K562 (cell line): ENCODE measurements at regions not wholly inside any gene's neighbourhood (a gene's known extent, or its start where the extent isn't known, plus 50 kb on each side); places are given as distances from the start of the nearest gene placed in this dataset.

Experiments used
- ATAC-seq: fragments of 200-7000 bp; cut with Tn5 transposase; 3 replicates; pipeline ENCODE4 v1.9.1; 2020; ENCODE audit warnings: moderate library complexity
- BruUV-seq: library from RNA; stranded (reverse); fragments of 400-500 nt; replicated peaks from 2 replicates; lab custom pipeline; 2021; lab: Mats Ljungman, UMichigan
- CTCF ChIA-PET: fragments of 300-600 bp; formaldehyde crosslinking; extraction: SDS; loops from one replicate; lab custom pipeline; 2021; ENCODE audit warnings: low intra/inter-chr PET ratio; lab: Yijun Ruan, JAX
- POLR2A ChIA-PET: fragments of 300-600, 350-650 bp; sonication (Branson Sonifier 250); formaldehyde crosslinking; extraction: SDS; loops from one replicate; lab custom pipeline; 2021; ENCODE audit warnings: antibody characterized with exemption, inconsistent platforms; lab: Yijun Ruan, JAX
- DNase-seq, 4 experiments: peaks; one replicate each; pipeline versions ENCODE4 v3.0.0 to v3.0.0-alpha.2; 2011 to 2018; ENCODE audit warnings: low spot score in 3 of 4, mixed read lengths in 3 of 4; ENCODE audit errors: extremely low read depth in 1 of 4
- FAIRE-seq: peaks from 2 replicates; lab custom pipeline; 2011; peaks lifted over from hg19 to GRCh38; lab: Jason Lieb, UNC
- H2AFZ ChIP-seq: 2 replicates; pipeline ENCODE4 v1.6.0; 2011; ENCODE audit warnings: low read depth, low read length, control low read depth, inconsistent platforms
- H3K27ac ChIP-seq: fragments of 200-600 bp; 3 replicates; pipeline ENCODE4 v1.8.0; 2011; ENCODE audit warnings: low read depth, mild to moderate bottlenecking, control low read depth, inconsistent platforms, low read length, moderate library complexity, mixed read lengths; ENCODE audit errors: extremely low read depth
- H3K27me3 ChIP-seq, 2 experiments: fragments of 300-600 bp in 1 of 2; 2 replicates in 1 of 2; 3 replicates in 1 of 2; pipeline versions ENCODE4 v1.6.0 to v1.8.0; 2011; ENCODE audit warnings: inconsistent platforms in 2 of 2, low read length in 2 of 2, mild to moderate bottlenecking in 1 of 2, mixed read lengths in 1 of 2, moderate library complexity in 1 of 2; ENCODE audit not compliant: control insufficient read depth in 2 of 2, insufficient read depth in 2 of 2
- H3K36me3 ChIP-seq: fragments of 300-600 bp; 3 replicates; pipeline ENCODE4 v1.8.0; 2011; ENCODE audit warnings: mild to moderate bottlenecking, low read length, inconsistent platforms; ENCODE audit not compliant: control insufficient read depth, insufficient read depth
- H3K4me1 ChIP-seq, 2 experiments: fragments of 200-600 bp in 1 of 2; replicated peaks in 1 of 2; 2 replicates in 1 of 2; 3 replicates in 1 of 2; pipeline versions ENCODE4 v1.5.1 to v1.8.0; 2011; ENCODE audit warnings: inconsistent platforms in 2 of 2, low read length in 2 of 2, mild to moderate bottlenecking in 1 of 2, mixed read lengths in 1 of 2, moderate library complexity in 1 of 2; ENCODE audit not compliant: control insufficient read depth in 2 of 2, insufficient read depth in 2 of 2
- H3K4me2 ChIP-seq: 2 replicates; pipeline ENCODE4 v1.6.1; 2011; ENCODE audit warnings: low read length, control low read depth, inconsistent platforms, mixed read lengths; ENCODE audit not compliant: insufficient read depth
- H3K4me3 ChIP-seq: fragments of 200-600 bp; sonication (generic), shearing (Covaris generic); 2 replicates; pipeline ENCODE4 v1.5.1; 2016; ENCODE audit warnings: control low read depth, inconsistent platforms
- H3K79me2 ChIP-seq: fragments of 200-600 bp; 3 replicates; pipeline ENCODE4 v1.8.0; 2011; ENCODE audit warnings: low read length, inconsistent platforms; ENCODE audit not compliant: control insufficient read depth, insufficient read depth
- H3K9ac ChIP-seq, 2 experiments: 2 replicates each; pipeline versions ENCODE4 v1.6.0 to v1.6.1; 2011; ENCODE audit warnings: low read depth in 2 of 2, low read length in 2 of 2, control low read depth in 1 of 2, inconsistent platforms in 1 of 2, mild to moderate bottlenecking in 1 of 2, mixed read lengths in 1 of 2; ENCODE audit not compliant: insufficient read depth in 1 of 2
- H3K9me1 ChIP-seq: one replicate; pipeline ENCODE4 v1.6.0; 2011; ENCODE audit warnings: inconsistent platforms, mild to moderate bottlenecking, low read length, moderate library complexity; ENCODE audit not compliant: control insufficient read depth, insufficient read depth
- H3K9me3 ChIP-seq: replicated peaks from 2 replicates; pipeline ENCODE4 v1.5.1; 2011; ENCODE audit warnings: low read depth, low read length, inconsistent platforms; ENCODE audit not compliant: control insufficient read depth, insufficient read depth
- H4K20me1 ChIP-seq: replicated peaks from 2 replicates; pipeline ENCODE4 v1.6.1; 2011; ENCODE audit warnings: low read length, inconsistent platforms, mixed read lengths; ENCODE audit not compliant: control insufficient read depth, insufficient read depth
- ARID1B ChIP-seq: fragments of 450-650 bp; IDR thresholded peaks from 2 replicates; pipeline ENCODE4 v1.6.1; 2016; ENCODE audit warnings: antibody characterized with exemption, mild to moderate bottlenecking, inconsistent platforms
- BACH1 ChIP-seq: fragments of 200-800 bp; sonication (Bioruptor generic); IDR thresholded peaks from 2 replicates; pipeline ENCODE4 v1.6.1; 2016; ENCODE audit warnings: missing genetic modification characterization, missing compliant biosample characterization
- EZH2 ChIP-seq: IDR thresholded peaks from 2 replicates; pipeline ENCODE4 v1.6.1; 2012; ENCODE audit warnings: low read depth, mild to moderate bottlenecking, inconsistent platforms, low read length, borderline replicate concordance
- HDAC8 ChIP-seq: fragments of 450-650 bp; IDR thresholded peaks from 2 replicates; pipeline ENCODE4 v1.6.1; 2016; ENCODE audit warnings: mild to moderate bottlenecking, missing genetic modification characterization, moderate library complexity, missing compliant biosample characterization
- JUN ChIP-seq, 2 experiments: sonication (generic) in 1 of 2; formaldehyde crosslinking in 1 of 2; IDR thresholded peaks; 2 replicates each; pipeline versions ENCODE4 v1.6.1 to v1.8.0; 2012 to 2022; ENCODE audit warnings: borderline replicate concordance in 2 of 2, mild to moderate bottlenecking in 2 of 2, improper control_type of control experiment in 1 of 2, low read depth in 1 of 2, low read length in 1 of 2, missing genetic modification reagents in 1 of 2
- MIER1 ChIP-seq: fragments of 450-650 bp; IDR thresholded peaks from 2 replicates; pipeline ENCODE4 v1.6.1; 2016; ENCODE audit warnings: antibody characterized with exemption, mild to moderate bottlenecking, low read depth
- NBN ChIP-seq: fragments of 450-650 bp; IDR thresholded peaks from 2 replicates; pipeline ENCODE4 v1.6.1; 2016; ENCODE audit warnings: low read depth, mild to moderate bottlenecking
- NCOA1 ChIP-seq: fragments of 450-650 bp; IDR thresholded peaks from 2 replicates; pipeline ENCODE4 v1.6.1; 2016; ENCODE audit warnings: low read depth
- TBP ChIP-seq: optimal IDR thresholded peaks from 2 replicates; pipeline ENCODE3; 2011; ENCODE audit warnings: low read depth, low read length, improper control_type of control experiment
- THAP12 ChIP-seq: fragments of 250-450 bp; sonication (Bioruptor Pico); IDR thresholded peaks from 2 replicates; pipeline ENCODE4 v1.9.0; 2021; ENCODE audit warnings: mild to moderate bottlenecking, inconsistent platforms
- ZBTB17 ChIP-seq: fragments of 450-650 bp; formaldehyde crosslinking; IDR thresholded peaks from 2 replicates; pipeline ENCODE4 v1.4.0; 2020; ENCODE audit warnings: mild to moderate bottlenecking
- ZC3H4 ChIP-seq: sonication (generic); formaldehyde crosslinking; IDR thresholded peaks from 2 replicates; pipeline ENCODE4 v1.9.0; 2021; ENCODE audit warnings: missing genetic modification reagents, borderline replicate concordance
- ZNF3 ChIP-seq: fragments of 250-450 bp; sonication (Bioruptor Pico); IDR thresholded peaks from 2 replicates; pipeline ENCODE4 v1.5.0; 2021; ENCODE audit warnings: mild to moderate bottlenecking, moderate library complexity
- ZZZ3 ChIP-seq: fragments of 450-650 bp; IDR thresholded peaks from 2 replicates; pipeline ENCODE4 v1.6.1; 2016; ENCODE audit warnings: antibody characterized with exemption, mild to moderate bottlenecking, moderate library complexity
- WGBS: fragments of 100-300 bp; shearing (Covaris generic); methylation state at CpG from one replicate; pipeline ENCODE4 v1.1.6; 2016; ENCODE audit warnings: low coverage, mixed read lengths; ENCODE audit not compliant: insufficient coverage; ENCODE audit errors: missing lambda C conversion rate; 5-methylcytosine and 5-hydroxymethylcytosine counted together
- in situ Hi-C: fragments of 300-500 bp; cut with MboI; formaldehyde crosslinking; loops from 4 replicates; pipeline ENCODE4 v1.15.0; 2018; ENCODE audit warnings: inconsistent platforms, mixed read lengths
- intact Hi-C: fragments of 100-400 bp; cut with micrococcal nuclease; formaldehyde crosslinking; loops from 2 replicates; pipeline ENCODE4 v1.14.2; 2022

GRCh38 chr22:47381240-47381639 lies 618.8 kb downstream of the TBC1D22A start:
- ChIA-PET CTCF (no interaction called here), POLR2A (no interaction called here)
- H3K4me1 ChIP-seq: no peaks in the 10 kb centered on the region
- in situ Hi-C loops (no loop called here), intact Hi-C loops (no loop called here)
- WGBS: 3% methylated on average over 3 of the region's 14 CpGs
- no peaks in the 10 kb centered on the region for H3K36me3 ChIP-seq
- no peaks in the 10 kb centered on the region for H3K79me2 ChIP-seq
- no TSS peak for BruUV-seq
- TF ChIP-seq HDAC8: no peak
- no peak for TF ChIP-seq JUN (IDR thresholded peaks at IDR 0.05; ENCODE audit: borderline replicate concordance, low read depth, low read length)
- TF ChIP-seq JUN (CRISPR knock-in tag; IDR thresholded peaks at IDR 0.05; ENCODE audit: borderline replicate concordance): no peak
- TF ChIP-seq EZH2: no peak
- no peak for TF ChIP-seq BACH1
- TF ChIP-seq NCOA1: no peak
- H2AFZ ChIP-seq: no peak overlapping the region
- H3K9me1 ChIP-seq: no peaks in the 10 kb centered on the region
- H3K27ac ChIP-seq: no peak overlapping the region
- H3K4me2 ChIP-seq: no peak overlapping the region
- no peak overlapping the region for H3K9ac ChIP-seq
- 0 out of 2 replicates have a peak, but pooled peaks cover under 1% of the 10 kb centered on the region for H4K20me1 ChIP-seq
- no peaks in the 10 kb centered on the region for H3K9me3 ChIP-seq
- H3K27me3 ChIP-seq: peaks cover 4 to 12% of the 10 kb centered on the region in 2 experiments; a peak in 2 of 5 replicates
- no peak for FAIRE-seq
- no peak for ATAC-seq
- no peak overlapping the region for H3K4me3 ChIP-seq
- DNase-seq: no peak

- ATAC-seq (no peak), DNase-seq (no peak), FAIRE-seq (no peak)
- ChIA-PET CTCF (no interaction called here), POLR2A (no interaction called here)
- H3K9me3 ChIP-seq: no peaks in the 10 kb centered on the region
- 0% methylated on average over 4 of the region's 5 CpGs for WGBS
- no peak overlapping the region for H2AFZ ChIP-seq
- no peaks in the 10 kb centered on the region for H3K4me1 ChIP-seq
- intact Hi-C loops (no loop called here), in situ Hi-C loops (no loop called here)
- H3K27me3 ChIP-seq: peaks cover 4 to 8% of the 10 kb centered on the region in 2 experiments; a peak in 2 of 5 replicates
- H3K27ac ChIP-seq: no peak overlapping the region
- no peak overlapping the region for H3K4me3 ChIP-seq
- no peaks in the 10 kb centered on the region for H3K36me3 ChIP-seq
- no peaks in the 10 kb centered on the region for H3K9me1 ChIP-seq
- no peaks in the 10 kb centered on the region for H3K79me2 ChIP-seq
- no peak overlapping the region for H3K9ac ChIP-seq
- H3K4me2 ChIP-seq: no peak overlapping the region
- H4K20me1 ChIP-seq: no peaks in the 10 kb centered on the region
- no TSS peak for BruUV-seq
- TF ChIP-seq ZNF3: no peak
- TF ChIP-seq NBN: no peak
- TF ChIP-seq ZZZ3: no peak
- no peak for TF ChIP-seq MIER1
- no peak for TF ChIP-seq ZBTB17
- TF ChIP-seq ZC3H4 (CRISPR knock-in tag): no peak
- TF ChIP-seq THAP12 (CRISPR knock-in tag): no peak
- no peak for TF ChIP-seq TBP
- no peak for TF ChIP-seq ARID1B
Measured at GRCh38 chr22:47380692-47381091, 618.2 kb downstream of the TBC1D22A start.
